Heart left ventricle (tissue), 13 donors: ENCODE measurements at regions not wholly inside any gene's neighbourhood (a gene's known extent, or its start where the extent isn't known, plus 50 kb on each side); places are given as distances from the start of the nearest gene placed in this dataset.

Experiments used
- POLR2A ChIP-seq, 2 donors: fragments of 450-650 bp; IDR thresholded peaks; one replicate each; pipeline ENCODE4 v1.6.1; 2017; ENCODE audit warnings: antibody characterized with exemption in 2 of 2, mild to moderate bottlenecking in 2 of 2, moderate library complexity in 2 of 2
- TF ChIP-seq, protein P1 (sequence below), 12 donors: fragments of 200-600 bp; sonication (generic) in 4 of 12; IDR thresholded peaks; one replicate each; pipeline versions ENCODE4 v1.5.0 to v1.8.0; 2018 to 2022; ENCODE audit warnings: antibody characterized with exemption in 12 of 12, mild to moderate bottlenecking in 5 of 12
- donor health status: ischemic (EF 13 %, LVEDD 7.1; RV severe dilation, severe dysfunction).
- donor health status: DM: no; HTN: yes; CAD: no.
- donor health status: DM: no; HTN: no; CAD: no.
- donor health status: ischemic (EF 25% LVEDD 6.9; RV normal size, moderate dysfunction).
- donor health status: ischemic (EF 25% LVEDD 5.7; RV mildly dilated, moderate dysfunction).
- donor health status: ischemic (EF 35%, LVEDD 5.7; RV mildly dilated, moderate dysfunction).
- donor health status: nonischemic (EF 11% LVEDD 7.7; RV severe dilation, severe dysfunction).
- donor health status: DM: yes; HTN: yes; CAD: no.
- donor health status: PGD.
- donor health status: ischemic (EF 29% LVEDD 5.4; RV normal size, mild dysfunction).
- donor health status: nonischemic (EF 23%, LVEDD 6.1; RV moderate dilation, normal function).

DNA sequence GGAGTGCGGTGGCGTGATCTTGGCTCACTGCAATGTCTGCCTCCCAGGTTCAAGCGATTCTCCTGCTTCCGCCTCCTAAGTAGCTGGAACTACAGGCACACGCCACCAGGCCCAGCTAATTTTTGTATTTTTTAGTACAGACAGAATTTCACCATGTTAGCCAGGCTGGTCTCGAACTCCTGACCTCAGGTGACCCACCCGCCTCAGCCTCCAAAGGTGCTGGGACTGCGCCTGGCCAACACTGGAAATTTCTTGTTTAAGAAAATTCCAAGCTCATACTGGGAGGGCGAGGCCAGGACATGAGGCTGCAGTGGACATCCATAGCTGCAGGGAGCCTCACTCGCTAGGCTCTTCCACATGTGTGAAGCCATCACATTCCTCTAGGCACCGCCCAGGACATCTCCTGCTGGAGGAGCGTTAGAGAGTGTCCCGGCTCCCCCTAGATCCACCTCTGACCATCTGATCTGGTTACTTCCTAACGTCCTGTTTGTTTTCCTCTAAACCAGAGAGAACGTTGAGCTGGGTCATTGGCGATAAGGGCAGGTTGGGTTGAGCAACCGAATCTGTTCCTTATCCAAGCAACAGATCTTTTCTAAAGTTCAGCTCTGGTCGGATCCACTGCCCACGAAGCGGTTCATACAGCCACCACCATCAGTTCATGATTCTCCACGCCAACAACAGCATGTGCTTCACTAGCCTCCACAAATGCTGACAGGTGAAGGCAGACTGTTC lies 108.2 kb upstream of the MED13L start:
- TF ChIP-seq, protein P1, sequence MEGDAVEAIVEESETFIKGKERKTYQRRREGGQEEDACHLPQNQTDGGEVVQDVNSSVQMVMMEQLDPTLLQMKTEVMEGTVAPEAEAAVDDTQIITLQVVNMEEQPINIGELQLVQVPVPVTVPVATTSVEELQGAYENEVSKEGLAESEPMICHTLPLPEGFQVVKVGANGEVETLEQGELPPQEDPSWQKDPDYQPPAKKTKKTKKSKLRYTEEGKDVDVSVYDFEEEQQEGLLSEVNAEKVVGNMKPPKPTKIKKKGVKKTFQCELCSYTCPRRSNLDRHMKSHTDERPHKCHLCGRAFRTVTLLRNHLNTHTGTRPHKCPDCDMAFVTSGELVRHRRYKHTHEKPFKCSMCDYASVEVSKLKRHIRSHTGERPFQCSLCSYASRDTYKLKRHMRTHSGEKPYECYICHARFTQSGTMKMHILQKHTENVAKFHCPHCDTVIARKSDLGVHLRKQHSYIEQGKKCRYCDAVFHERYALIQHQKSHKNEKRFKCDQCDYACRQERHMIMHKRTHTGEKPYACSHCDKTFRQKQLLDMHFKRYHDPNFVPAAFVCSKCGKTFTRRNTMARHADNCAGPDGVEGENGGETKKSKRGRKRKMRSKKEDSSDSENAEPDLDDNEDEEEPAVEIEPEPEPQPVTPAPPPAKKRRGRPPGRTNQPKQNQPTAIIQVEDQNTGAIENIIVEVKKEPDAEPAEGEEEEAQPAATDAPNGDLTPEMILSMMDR (IDR thresholded peaks at IDR 0.05) = no peak
- TF ChIP-seq POLR2A (IDR thresholded peaks at IDR 0.05) = no peak
